Liver (tissue), 8 donors: ENCODE measurements at regions not wholly inside any gene's neighbourhood (a gene's known extent, or its start where the extent isn't known, plus 50 kb on each side); places are given as distances from the start of the nearest gene placed in this dataset.

ENCODE experiments used
- DNase-seq: peaks from one replicate; pipeline ENCODE4 v3.0.0-alpha.2; 2017; ENCODE audit warnings: low spot score
- H3K27ac ChIP-seq, 2 donors: one replicate each; pipeline ENCODE4 v1.7.0; 2013; ENCODE audit warnings: inconsistent platforms in 2 of 2, low read length in 2 of 2, control low read depth in 1 of 2, low read depth in 1 of 2, mild to moderate bottlenecking in 1 of 2
- H3K27me3 ChIP-seq, 4 donors: one replicate each; pipeline versions ENCODE4 v1.6.1 to v1.7.0; 2013; ENCODE audit warnings: low read length in 3 of 4, inconsistent platforms in 1 of 4, mild to moderate bottlenecking in 1 of 4, moderate library complexity in 1 of 4; ENCODE audit not compliant: control insufficient read depth in 4 of 4, insufficient read depth in 4 of 4
- H3K36me3 ChIP-seq, 4 donors: one replicate each; pipeline versions ENCODE4 v1.6.1 to v1.7.0; 2013; ENCODE audit warnings: low read length in 3 of 4, mild to moderate bottlenecking in 3 of 4, low read depth in 1 of 4, moderate library complexity in 1 of 4; ENCODE audit not compliant: control insufficient read depth in 4 of 4, insufficient read depth in 3 of 4
- H3K4me1 ChIP-seq, 4 donors: one replicate each; pipeline versions ENCODE4 v1.6.1 to v1.7.0; 2013; ENCODE audit warnings: low read length in 3 of 4, mild to moderate bottlenecking in 3 of 4, moderate library complexity in 1 of 4; ENCODE audit not compliant: control insufficient read depth in 4 of 4, insufficient read depth in 4 of 4
- H3K4me3 ChIP-seq, 3 donors: one replicate each; pipeline versions ENCODE4 v1.6.1 to v1.7.0; 2013; ENCODE audit warnings: low read length in 3 of 3, control low read depth in 1 of 3, low read depth in 1 of 3, mild to moderate bottlenecking in 1 of 3
- H3K9ac ChIP-seq, 2 donors: one replicate each; pipeline ENCODE4 v1.7.0; 2013; ENCODE audit warnings: low read length in 2 of 2, mild to moderate bottlenecking in 2 of 2, moderate library complexity in 2 of 2, control low read depth in 1 of 2, low read depth in 1 of 2
- H3K9me3 ChIP-seq, 4 donors: one replicate each; pipeline versions ENCODE4 v1.6.1 to v1.7.0; 2013; ENCODE audit warnings: low read length in 3 of 4; ENCODE audit not compliant: control insufficient read depth in 4 of 4
- ATF3 ChIP-seq: IDR thresholded peaks from 2 replicates; pipeline ENCODE4 v1.6.1; 2016; ENCODE audit warnings: antibody characterized with exemption
- EGR1 ChIP-seq, 2 donors: IDR thresholded peaks; 2 replicates each; pipeline ENCODE4 v1.6.1; 2016 to 2018; ENCODE audit warnings: antibody characterized with exemption in 2 of 2, low read depth in 2 of 2
- FOXA2 ChIP-seq: IDR thresholded peaks from 2 replicates; pipeline ENCODE4 v1.6.1; 2016; ENCODE audit warnings: antibody characterized with exemption
- GABPA ChIP-seq, 2 donors: IDR thresholded peaks in 1 of 2; conservative IDR thresholded peaks in 1 of 2; 2 replicates each; pipeline ENCODE4 v1.6.1; 2016; ENCODE audit warnings: antibody characterized with exemption in 2 of 2, mild to moderate bottlenecking in 1 of 2, moderate library complexity in 1 of 2
- HNF4A ChIP-seq, 2 donors: conservative IDR thresholded peaks; 2 replicates each; pipeline ENCODE4 v1.6.1; 2016; ENCODE audit warnings: antibody characterized with exemption in 2 of 2, mild to moderate bottlenecking in 2 of 2
- HNF4G ChIP-seq: IDR thresholded peaks from 2 replicates; pipeline ENCODE4 v1.6.1; 2016; ENCODE audit warnings: antibody characterized with exemption
- JUND ChIP-seq, 2 donors: IDR thresholded peaks; 2 replicates each; pipeline ENCODE4 v1.6.1; 2016; ENCODE audit warnings: antibody characterized with exemption in 2 of 2
- NR2F2 ChIP-seq: IDR thresholded peaks from 2 replicates; pipeline ENCODE4 v1.6.1; 2016; ENCODE audit warnings: antibody characterized with exemption
- RAD21 ChIP-seq, 2 donors: IDR thresholded peaks; 2 replicates each; pipeline ENCODE4 v1.6.1; 2016; ENCODE audit warnings: antibody characterized with exemption in 2 of 2, mild to moderate bottlenecking in 2 of 2
- REST ChIP-seq: IDR thresholded peaks from 2 replicates; pipeline ENCODE4 v1.6.1; 2016; ENCODE audit warnings: antibody characterized with exemption, mild to moderate bottlenecking
- RXRA ChIP-seq, 2 donors: IDR thresholded peaks; 2 replicates each; pipeline ENCODE4 v1.6.1; 2017 to 2018; ENCODE audit warnings: antibody characterized with exemption in 2 of 2, mild to moderate bottlenecking in 1 of 2
- SP1 ChIP-seq: IDR thresholded peaks from 2 replicates; pipeline ENCODE4 v1.6.1; 2018; ENCODE audit warnings: antibody characterized with exemption, mild to moderate bottlenecking
- TAF1 ChIP-seq: conservative IDR thresholded peaks from 2 replicates; pipeline ENCODE4 v1.6.1; 2016; ENCODE audit warnings: antibody characterized with exemption, mild to moderate bottlenecking
- YY1 ChIP-seq: IDR thresholded peaks from 2 replicates; pipeline ENCODE4 v1.6.1; 2016; ENCODE audit warnings: antibody characterized with exemption, mild to moderate bottlenecking
- WGBS: extraction: QIAGEN DNeasy Blood & Tissue Kit; methylation state at CpG from one replicate; pipeline ENCODE4 v1.1.7; 2013; 5-methylcytosine and 5-hydroxymethylcytosine counted together
- TF ChIP-seq, protein P1 (sequence below): IDR thresholded peaks from 2 replicates; pipeline ENCODE4 v1.6.1; 2016; ENCODE audit warnings: antibody characterized with exemption
- TF ChIP-seq, protein P2 (sequence below): fragments of 150-350 bp; IDR thresholded peaks from 2 replicates; pipeline ENCODE4 v1.5.1; 2017; ENCODE audit warnings: improper control_type of control experiment, low read depth, low read length; ENCODE audit not compliant: missing input control
- donor health status: healthy.
- donor health status: healthy.
- donor health status: healthy.
- donor health status: healthy.
- donor health status: healthy.

- 90% methylated on average over 3 of the region's 3 CpGs for WGBS
Observed at GRCh38 chr13:50257646-50258045, 242.4 kb downstream of the KCNRG start.

DNA sequence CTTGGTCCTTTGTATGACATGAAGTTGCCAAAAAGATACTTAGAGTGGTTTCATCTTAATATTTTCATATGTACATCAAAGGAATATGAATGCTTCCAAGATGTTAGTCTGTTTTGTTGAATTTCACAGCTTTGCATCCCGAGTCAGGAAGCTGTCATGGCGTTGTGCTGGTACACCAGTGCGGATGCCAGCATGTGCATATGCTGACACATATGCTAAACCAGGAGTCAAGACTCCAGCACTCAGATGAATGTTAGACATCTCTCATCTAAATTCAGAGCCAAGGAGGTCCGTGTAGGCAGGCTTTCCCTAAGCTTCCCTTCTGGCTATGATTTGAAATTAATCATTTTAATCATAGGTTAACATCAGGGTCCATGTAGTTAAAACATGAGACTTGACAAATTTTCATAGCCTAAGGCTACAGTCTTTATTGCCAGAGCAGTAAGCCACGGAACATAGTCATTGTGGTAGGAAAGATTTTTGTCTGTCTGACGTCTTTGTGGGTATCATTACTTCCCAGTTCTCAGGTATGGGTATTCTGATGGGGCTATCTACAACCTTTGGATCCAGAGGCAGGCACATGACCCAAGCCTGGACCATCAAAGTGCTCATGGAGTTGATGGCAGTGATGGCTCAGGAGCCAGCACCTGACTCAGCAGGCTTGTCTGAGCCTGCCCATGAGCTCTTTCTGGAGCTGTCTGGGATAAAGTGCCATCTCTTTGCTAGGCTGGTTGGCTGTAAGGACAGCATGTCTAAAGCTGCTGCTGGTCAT, 246.1 kb downstream of the KCNRG start:
- WGBS = 84% methylated on average over 6 of the region's 6 CpGs
- Histone ChIP-seq H3K4me3 (no peak overlapping the region), H3K27me3 (no peaks in the 10 kb centered on the region), H3K36me3 (no peaks in the 10 kb centered on the region), H3K9me3 (no peaks in the 10 kb centered on the region), H3K27ac (no peak overlapping the region), H3K9ac (no peak overlapping the region), H3K4me1 (no peaks in the 10 kb centered on the region)
- no peak for DNase-seq
- TF ChIP-seq GABPA (IDR thresholded peaks at IDR 0.05 in 1 of 2, conservative IDR thresholded peaks at IDR 0.05 in 1 of 2) = no peak
- no peak for TF ChIP-seq HNF4A (conservative IDR thresholded peaks at IDR 0.05)
- TF ChIP-seq SP1 = no peak
- TF ChIP-seq YY1 = no peak
- TF ChIP-seq, protein P1, sequence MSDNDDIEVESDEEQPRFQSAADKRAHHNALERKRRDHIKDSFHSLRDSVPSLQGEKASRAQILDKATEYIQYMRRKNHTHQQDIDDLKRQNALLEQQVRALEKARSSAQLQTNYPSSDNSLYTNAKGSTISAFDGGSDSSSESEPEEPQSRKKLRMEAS = no peak
- TF ChIP-seq REST = no peak
- no peak for TF ChIP-seq TAF1

More at GRCh38 chr13:50257646-50258045, 242.4 kb downstream of the KCNRG start:
- no peak for TF ChIP-seq EGR1 (IDR thresholded peaks at IDR 0.05; ENCODE audit: low read depth in 2 of 2)
- TF ChIP-seq, protein P2, sequence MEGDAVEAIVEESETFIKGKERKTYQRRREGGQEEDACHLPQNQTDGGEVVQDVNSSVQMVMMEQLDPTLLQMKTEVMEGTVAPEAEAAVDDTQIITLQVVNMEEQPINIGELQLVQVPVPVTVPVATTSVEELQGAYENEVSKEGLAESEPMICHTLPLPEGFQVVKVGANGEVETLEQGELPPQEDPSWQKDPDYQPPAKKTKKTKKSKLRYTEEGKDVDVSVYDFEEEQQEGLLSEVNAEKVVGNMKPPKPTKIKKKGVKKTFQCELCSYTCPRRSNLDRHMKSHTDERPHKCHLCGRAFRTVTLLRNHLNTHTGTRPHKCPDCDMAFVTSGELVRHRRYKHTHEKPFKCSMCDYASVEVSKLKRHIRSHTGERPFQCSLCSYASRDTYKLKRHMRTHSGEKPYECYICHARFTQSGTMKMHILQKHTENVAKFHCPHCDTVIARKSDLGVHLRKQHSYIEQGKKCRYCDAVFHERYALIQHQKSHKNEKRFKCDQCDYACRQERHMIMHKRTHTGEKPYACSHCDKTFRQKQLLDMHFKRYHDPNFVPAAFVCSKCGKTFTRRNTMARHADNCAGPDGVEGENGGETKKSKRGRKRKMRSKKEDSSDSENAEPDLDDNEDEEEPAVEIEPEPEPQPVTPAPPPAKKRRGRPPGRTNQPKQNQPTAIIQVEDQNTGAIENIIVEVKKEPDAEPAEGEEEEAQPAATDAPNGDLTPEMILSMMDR = no peak
- TF ChIP-seq GABPA (IDR thresholded peaks at IDR 0.05 in 1 of 2, conservative IDR thresholded peaks at IDR 0.05 in 1 of 2) = no peak
- TF ChIP-seq RAD21 (IDR thresholded peaks at IDR 0.05) = no peak
- no peak for TF ChIP-seq TAF1
- no peak for TF ChIP-seq SP1
- TF ChIP-seq FOXA2 = no peak
- no peak for TF ChIP-seq HNF4A (conservative IDR thresholded peaks at IDR 0.05)
- no peak for TF ChIP-seq RXRA (IDR thresholded peaks at IDR 0.05)
- TF ChIP-seq, protein P1 = no peak
- no peak for TF ChIP-seq ATF3
- TF ChIP-seq REST = no peak
- no peak for TF ChIP-seq YY1
- TF ChIP-seq JUND (IDR thresholded peaks at IDR 0.05) = no peak
- TF ChIP-seq NR2F2 = no peak
- no peak for TF ChIP-seq HNF4G
- Histone ChIP-seq H3K4me3 (no peak overlapping the region), H3K9ac (no peak overlapping the region), H3K36me3 (no peaks in the 10 kb centered on the region), H3K27me3 (no peaks in the 10 kb centered on the region), H3K27ac (no peak overlapping the region), H3K9me3 (no peaks in the 10 kb centered on the region), H3K4me1 (no peaks in the 10 kb centered on the region)
- DNase-seq = no peak
